ENCODE measurements at regions not wholly inside any gene's neighbourhood (a gene's known extent, or its start where the extent isn't known, plus 50 kb on each side); places are given as distances from the start of the nearest gene placed in this dataset.

GRCh38 chr12:11596141-11596540 is 53.3 kb upstream of the ETV6 start:
- DNase-seq, result no peak
- no peak for ATAC-seq
- intact Hi-C loops (cut with DNase I, micrococcal nuclease), result no loop called here
- Histone ChIP-seq H3K4me1 (ENCODE audit: low read depth) (no peaks in the 10 kb centered on the region), H3K36me3 (ENCODE audit: low read depth) (no peaks in the 10 kb centered on the region), H3K9me3 (no peaks in the 10 kb centered on the region), H3K4me3 (no peak overlapping the region)
- TF ChIP-seq CTCF (IDR thresholded peaks at IDR 0.05), result no peak

DNA sequence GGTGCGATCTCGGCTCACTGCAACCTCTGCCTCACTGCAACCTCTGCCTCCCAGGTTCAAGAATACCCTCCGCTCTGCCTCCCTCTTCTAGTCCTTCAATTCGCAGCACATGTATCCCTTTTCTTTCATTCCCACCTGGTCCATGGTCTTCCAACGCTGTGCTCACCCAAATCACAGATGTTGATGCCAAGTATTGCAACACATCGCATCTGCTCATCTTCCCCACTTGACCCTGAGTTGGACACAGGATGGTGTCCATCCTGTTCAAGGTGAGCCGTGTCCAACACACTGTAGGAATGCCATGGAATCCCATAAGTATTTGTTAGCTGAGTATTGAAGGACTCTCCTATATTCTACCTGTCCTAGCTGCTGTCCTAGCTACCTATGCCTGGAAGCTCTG is 50.6 kb upstream of the ETV6 start:
- Histone ChIP-seq H3K9me3 (no peaks in the 10 kb centered on the region), H3K4me1 (ENCODE audit: low read depth) (no peaks in the 10 kb centered on the region), H3K36me3 (ENCODE audit: low read depth) (no peaks in the 10 kb centered on the region), H3K4me3 (no peak overlapping the region)
- ATAC-seq (no peak), DNase-seq (no peak)
- TF ChIP-seq CTCF (IDR thresholded peaks at IDR 0.05), result no peak
- intact Hi-C loops (cut with DNase I, micrococcal nuclease), result no loop called here

Measured in mucosa of descending colon (tissue), 3 donors.